Activated T-cell treated with anti-CD3 and anti-CD28 coated beads for 1 hour (primary cell): ENCODE measurements at regions not wholly inside any gene's neighbourhood (a gene's known extent, or its start where the extent isn't known, plus 50 kb on each side); places are given as distances from the start of the nearest gene placed in this dataset.

Experiments
- DNase-seq: peaks from one replicate; pipeline ENCODE4 v3.0.0-alpha.2; 2020; ENCODE audit warnings: low read depth

GRCh38 chr6:15876406-15876805 is 213.6 kb upstream of the DTNBP1 start:
- DNase-seq: no peak

GRCh38 chr6:15875797-15876196 is 213.0 kb upstream of the DTNBP1 start:
- no peak for DNase-seq

- no peak for DNase-seq
These were observed 212.0 kb upstream of the DTNBP1 start for GRCh38 chr6:15874821-15875220.

- no peak for DNase-seq
These were observed 211.5 kb upstream of the DTNBP1 start for GRCh38 chr6:15874326-15874725.

GRCh38 chr6:15872241-15873103 is 209.6 kb upstream of the DTNBP1 start:
- DNase-seq: no peak

- DNase-seq: no peak
These were observed 208.4 kb upstream of the DTNBP1 start for GRCh38 chr6:15871276-15871675.

- DNase-seq: no peak
These were observed 207.7 kb upstream of the DTNBP1 start for GRCh38 chr6:15870333-15871043.

GRCh38 chr6:15864708-15865062 is 201.9 kb upstream of the DTNBP1 start:
- no peak for DNase-seq

- DNase-seq: no peak
These were observed 201.3 kb upstream of the DTNBP1 start for GRCh38 chr6:15864038-15864707.

GRCh38 chr6:15862810-15863209 is 200.0 kb upstream of the DTNBP1 start:
- DNase-seq: no peak

GRCh38 chr6:15861486-15861885 is 198.7 kb upstream of the DTNBP1 start:
- DNase-seq: no peak

GRCh38 chr6:15854826-15855710 is 192.2 kb upstream of the DTNBP1 start:
- DNase-seq: no peak

- DNase-seq: no peak
These were observed 191.6 kb upstream of the DTNBP1 start for GRCh38 chr6:15854378-15854777.

GRCh38 chr6:15853259-15853658 is 190.4 kb upstream of the DTNBP1 start:
- DNase-seq: no peak

GRCh38 chr6:15852289-15852688 is 189.5 kb upstream of the DTNBP1 start:
- DNase-seq: no peak

- DNase-seq: no peak
These were observed 186.6 kb upstream of the DTNBP1 start for GRCh38 chr6:15849395-15849794.

- no peak for DNase-seq
These were observed 182.7 kb upstream of the DTNBP1 start for GRCh38 chr6:15845492-15845891.

GRCh38 chr6:15843764-15844163 is 180.9 kb upstream of the DTNBP1 start:
- DNase-seq: no peak

- DNase-seq: no peak
These were observed 180.4 kb upstream of the DTNBP1 start for GRCh38 chr6:15843226-15843625.

- DNase-seq: no peak
These were observed 179.9 kb upstream of the DTNBP1 start for GRCh38 chr6:15842727-15843117.

GRCh38 chr6:15841937-15842726 is 179.3 kb upstream of the DTNBP1 start:
- no peak for DNase-seq
